ENCODE measurements at regions not wholly inside any gene's neighbourhood (a gene's known extent, or its start where the extent isn't known, plus 50 kb on each side); places are given as distances from the start of the nearest gene placed in this dataset.
"Not testable (repeated sequence)": the region's sequence is repeated elsewhere in the genome, so short reads cannot be mapped to it uniquely, and the experiment has no call there.

DNA sequence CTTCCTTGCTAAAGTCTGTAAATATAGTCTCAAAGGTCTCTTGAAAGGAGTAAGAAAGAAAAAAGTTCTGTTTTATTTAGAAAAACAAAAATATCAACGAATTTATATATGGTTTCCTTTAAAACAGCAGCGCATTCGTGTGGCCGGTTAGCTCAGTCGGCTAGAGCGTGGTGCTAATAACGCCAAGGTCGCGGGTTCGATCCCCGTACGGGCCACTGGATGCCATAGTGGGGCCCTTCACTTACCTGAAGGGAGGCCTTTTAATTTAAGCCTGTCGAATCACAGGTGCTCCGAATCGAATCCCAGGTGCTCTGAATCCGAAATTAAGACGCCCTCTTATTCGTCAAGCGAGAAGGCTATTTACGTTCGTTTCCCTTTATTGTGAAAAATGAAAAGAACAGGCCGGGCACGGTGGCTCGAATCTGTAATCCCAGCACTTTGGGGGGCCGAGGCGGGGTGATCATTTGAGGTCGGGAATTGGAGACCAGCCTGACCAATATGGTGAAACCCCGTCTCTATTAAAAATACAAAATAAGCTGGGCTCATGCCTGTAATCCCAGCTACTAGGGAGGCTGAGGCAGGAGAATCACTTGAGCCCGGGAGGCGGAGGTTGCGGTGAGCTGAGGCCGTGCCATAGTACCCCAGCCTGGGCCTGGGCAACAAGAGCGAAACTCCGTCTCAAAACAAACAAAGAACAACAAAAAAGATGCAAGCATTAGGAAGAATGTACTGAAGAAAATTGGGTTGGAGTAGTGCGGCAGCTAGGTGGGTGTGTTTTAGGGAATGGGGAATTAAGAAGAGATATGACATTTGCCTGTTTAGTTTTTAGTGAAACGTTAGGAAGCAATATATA is 195.8 kb upstream of the ZNF184 start:
- FAIRE-seq, result peak; percentile 81

DNA sequence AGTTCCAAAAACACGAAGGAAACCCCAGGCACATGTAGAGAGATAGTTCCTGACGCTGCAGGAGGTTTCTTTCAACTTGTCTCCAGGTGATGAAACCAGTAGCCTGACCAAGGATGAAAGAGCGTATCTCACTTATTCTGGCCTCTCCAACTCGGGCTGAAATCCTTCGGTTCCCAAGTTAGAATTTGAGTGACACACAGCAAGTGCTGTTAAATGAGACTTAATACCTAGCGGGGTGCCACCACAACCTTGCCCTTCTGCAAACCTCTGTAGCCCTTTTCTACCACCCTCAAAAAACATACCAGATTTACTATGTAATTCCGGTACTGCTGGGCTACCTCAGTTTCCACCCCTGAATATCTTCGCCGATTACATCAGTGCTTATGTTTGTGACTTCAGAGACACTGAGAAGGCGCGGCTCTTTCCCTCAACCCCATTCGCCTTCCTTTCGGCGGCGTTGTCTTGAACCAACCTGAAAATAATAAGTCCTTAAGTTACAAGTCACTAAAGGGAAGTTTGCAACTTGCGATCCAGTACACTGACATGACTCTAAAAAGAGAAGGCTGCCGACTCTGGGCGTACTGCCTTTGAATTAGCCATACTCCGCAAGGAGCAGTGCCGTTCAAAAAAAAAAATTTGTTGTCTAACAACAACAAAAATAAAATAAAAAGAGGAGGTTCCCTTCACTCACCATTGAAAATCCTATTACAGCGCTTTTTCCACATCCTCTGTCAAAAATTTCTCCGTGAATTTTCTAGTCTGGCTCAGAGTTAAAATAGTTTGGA is 194.9 kb upstream of the ZNF184 start:
- no peak for FAIRE-seq

DNA sequence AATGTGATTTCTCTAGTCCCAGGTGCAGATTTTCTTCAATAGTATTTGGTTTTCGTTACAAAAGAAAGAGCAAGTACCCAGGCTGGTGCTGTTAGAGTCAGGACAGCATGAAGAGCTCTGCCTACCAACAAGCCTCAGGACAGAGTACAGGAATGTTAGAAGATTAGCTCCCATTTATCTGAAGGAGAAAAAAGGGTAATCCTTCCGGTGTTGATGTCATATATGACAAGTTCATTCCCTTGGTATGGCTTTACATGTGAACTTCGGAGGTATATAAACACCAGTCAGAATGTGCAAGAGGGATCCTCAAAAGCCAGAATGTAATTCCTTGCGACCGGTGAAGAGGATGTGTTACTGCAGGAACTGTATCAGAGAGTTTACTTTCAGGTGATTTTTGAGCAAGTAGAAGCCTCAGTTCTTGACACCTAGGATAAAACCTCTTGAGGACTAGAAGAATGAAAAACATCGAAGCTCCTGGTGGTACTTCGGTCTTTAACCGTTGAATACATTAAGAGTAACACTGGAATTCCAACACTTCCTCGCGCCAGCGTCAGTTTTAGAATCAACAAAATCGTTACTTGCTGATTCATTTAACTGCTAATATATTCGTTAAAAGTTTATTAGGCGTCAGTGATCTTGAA is 194.2 kb upstream of the ZNF184 start:
- FAIRE-seq, result no peak

- FAIRE-seq, result no peak
These were observed 189.9 kb upstream of the ZNF184 start for GRCh38 chr6:27662769-27663168.

DNA sequence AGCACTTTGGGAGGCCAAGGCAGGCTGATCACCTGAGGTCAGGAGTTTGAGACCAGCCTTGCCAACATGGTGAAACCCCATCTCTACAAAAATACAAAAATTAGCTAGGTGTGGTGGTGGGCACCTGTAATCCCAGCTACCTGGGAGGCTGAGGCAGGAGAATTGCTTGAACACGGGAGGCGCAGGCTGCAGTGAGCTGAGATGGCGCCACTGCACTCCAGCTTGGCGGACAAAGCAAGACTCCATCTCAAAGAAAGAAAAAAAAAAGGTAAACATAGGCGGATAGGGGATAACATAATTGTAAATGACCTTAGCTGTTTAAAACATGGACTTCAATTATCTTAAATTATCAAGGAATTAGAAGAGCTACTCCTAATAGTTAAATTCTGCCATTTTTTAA is 189.3 kb upstream of the ZNF184 start:
- FAIRE-seq, result not testable (repeated sequence)

- not testable (repeated sequence) for FAIRE-seq
These were observed 180.4 kb upstream of the ZNF184 start for GRCh38 chr6:27653143-27653825.

GRCh38 chr6:27651371-27651732 is 178.4 kb upstream of the ZNF184 start:
- no peak for FAIRE-seq

GRCh38 chr6:27650620-27651370 is 177.9 kb upstream of the ZNF184 start:
- FAIRE-seq, result no peak

DNA sequence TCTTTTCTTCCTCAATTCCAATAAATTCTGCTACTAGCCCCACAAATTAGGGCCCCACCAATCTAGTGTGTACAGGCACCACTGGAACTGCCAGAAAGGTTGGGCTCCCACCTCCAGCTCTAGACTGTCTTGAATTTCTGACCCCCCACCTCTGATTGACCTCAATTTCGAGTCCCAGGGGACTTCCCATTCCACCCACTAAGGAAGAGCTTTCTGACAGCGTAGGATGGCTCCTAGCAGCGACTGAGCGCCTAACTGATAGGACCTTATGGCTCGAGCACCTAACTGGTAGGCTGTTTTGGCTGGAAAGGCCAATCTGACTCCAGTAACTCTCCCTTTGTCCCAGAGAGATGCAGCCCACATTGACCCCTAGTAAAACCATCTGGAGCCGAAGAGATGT is 171.6 kb upstream of the ZNF184 start:
- FAIRE-seq, result no peak

GRCh38 chr6:27642744-27643456 is 170.0 kb upstream of the ZNF184 start:
- no peak for FAIRE-seq

DNA sequence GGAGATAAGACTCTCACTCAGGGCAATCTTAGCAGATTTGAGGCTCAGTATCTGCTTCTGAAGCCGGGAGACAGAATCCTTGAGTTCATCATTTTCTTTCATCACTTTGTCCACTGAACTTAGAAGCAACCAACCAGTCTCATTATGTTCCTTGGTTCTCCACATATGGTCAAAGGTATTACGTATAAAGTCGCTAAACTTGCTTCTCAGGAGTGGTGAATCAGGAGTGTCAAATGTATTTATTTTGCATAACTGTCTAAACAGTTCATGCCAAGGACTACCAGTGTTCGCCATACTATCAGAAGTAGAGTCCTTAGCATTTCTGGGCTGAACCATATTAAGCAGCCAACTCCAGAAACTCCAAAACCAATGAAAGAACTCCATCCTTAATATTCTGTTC is 163.0 kb upstream of the ZNF184 start:
- not testable (repeated sequence) for FAIRE-seq

DNA sequence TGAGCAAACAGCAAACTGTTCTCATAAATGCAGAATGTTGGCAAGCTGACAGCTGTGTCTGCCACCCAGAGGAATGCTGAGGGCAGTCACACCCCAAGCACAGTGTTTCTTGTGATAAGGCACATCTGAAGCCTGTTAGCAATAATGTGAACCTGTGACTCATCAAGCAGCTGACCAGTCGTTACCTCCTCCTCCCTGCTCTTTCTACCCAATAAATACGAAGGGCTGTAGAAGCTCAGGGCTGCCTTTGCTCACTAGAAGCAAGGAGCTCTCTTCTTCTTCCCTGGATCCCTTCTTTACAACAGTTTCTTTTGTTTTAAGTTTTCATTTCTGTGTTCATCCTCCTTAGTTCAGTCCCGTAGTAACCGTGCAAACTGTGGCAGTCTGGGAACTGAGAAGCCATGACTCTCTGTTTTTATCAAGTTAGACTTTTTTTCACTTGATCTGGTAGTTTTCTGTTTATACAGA is 160.3 kb upstream of the ZNF184 start:
- FAIRE-seq, result not testable (repeated sequence)

GRCh38 chr6:27631609-27631916 is 158.7 kb upstream of the ZNF184 start:
- peak; percentile 3 for FAIRE-seq

- no peak for FAIRE-seq
These were observed 158.1 kb upstream of the ZNF184 start for GRCh38 chr6:27630727-27631608.

GRCh38 chr6:27624694-27625262 is 151.9 kb upstream of the ZNF184 start:
- no peak for FAIRE-seq

- FAIRE-seq, result no peak
These were observed 150.2 kb upstream of the ZNF184 start for GRCh38 chr6:27623103-27623502.

GRCh38 chr6:27619436-27619835 is 146.5 kb upstream of the ZNF184 start:
- no peak for FAIRE-seq

- FAIRE-seq, result peak; percentile 41
These were observed 145.1 kb upstream of the ZNF184 start for GRCh38 chr6:27617700-27618689.

Data from A204.1 (cell line).